HG02571 (cell line): ENCODE measurements at regions not wholly inside any gene's neighbourhood (a gene's known extent, or its start where the extent isn't known, plus 50 kb on each side); places are given as distances from the start of the nearest gene placed in this dataset.

Experiments used
- ATAC-seq: cut with Tn5 transposase; IDR thresholded peaks from one replicate; pipeline ENCODE4 v1.9.1; 2021; ENCODE audit warnings: mild to moderate bottlenecking, moderate library complexity; ENCODE audit not compliant: unreplicated experiment

DNA sequence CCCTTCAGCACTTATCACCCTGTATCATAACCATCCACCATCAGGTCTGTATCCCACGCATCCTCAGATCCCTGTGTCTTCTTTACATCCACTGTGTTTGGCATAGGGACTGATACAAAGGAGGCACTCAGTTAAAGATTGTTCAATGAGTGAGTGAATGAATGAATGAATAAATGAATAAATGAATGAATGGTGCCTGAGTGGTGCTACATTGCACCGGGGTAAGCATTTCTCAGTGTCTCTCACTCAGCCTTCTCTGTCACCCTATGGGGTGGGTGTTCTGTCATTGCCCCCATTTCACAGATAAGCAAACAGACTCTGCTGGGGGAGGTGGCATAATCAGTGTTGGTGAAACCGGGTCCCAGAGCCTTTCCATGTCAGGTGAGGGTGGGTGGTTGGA is 56.6 kb upstream of the ID3 start:
- no peak for ATAC-seq

DNA sequence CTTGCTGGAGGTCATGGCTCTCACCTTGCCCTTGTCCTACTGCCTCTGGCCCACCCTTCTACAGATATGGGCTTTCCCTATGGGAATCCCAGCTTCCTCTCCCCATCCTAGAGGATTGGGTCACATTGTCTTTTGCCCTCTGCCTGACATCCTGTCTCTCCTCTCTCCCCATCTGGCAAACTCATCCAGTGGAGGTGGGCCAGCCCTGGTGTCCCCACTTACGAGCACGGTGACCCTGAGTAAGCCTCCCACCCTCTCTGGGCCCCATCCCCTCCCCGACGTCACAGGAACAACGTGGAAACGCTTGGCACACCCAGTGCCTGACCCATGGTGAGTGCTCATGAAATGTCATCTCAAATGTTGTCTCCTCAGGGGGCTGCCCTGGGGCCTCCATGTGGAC is 56.1 kb upstream of the ID3 start:
- no peak for ATAC-seq

DNA sequence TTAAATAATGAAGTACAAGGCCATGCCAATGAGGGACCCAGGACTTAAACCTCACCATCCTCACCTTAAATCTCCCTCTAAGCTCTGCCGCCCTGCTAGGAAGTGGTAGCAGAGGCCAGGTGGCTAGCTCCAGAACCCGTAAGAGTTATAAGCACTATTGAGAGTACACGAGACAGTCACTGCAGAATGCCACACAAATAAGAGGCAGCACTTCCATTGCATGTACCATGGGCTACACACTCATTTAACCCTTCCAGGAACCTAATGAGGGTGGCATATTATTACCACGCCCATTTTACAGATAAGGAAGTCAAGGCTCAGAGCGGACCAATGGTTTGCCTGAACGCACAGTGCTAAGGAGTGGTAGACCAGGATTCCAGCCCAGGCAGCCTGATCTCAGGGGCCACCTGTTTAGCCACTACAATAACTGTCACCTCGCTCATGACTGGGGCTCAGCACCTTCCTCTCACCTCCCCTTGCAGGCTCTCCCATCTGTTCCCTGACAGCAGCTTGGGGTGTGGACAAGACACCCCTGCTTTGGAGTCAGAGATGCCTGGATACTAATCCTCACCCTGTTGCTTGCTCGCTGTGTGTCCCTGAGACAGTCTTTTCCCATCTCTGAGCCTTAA is 54.8 kb upstream of the ID3 start:
- ATAC-seq = no peak

DNA sequence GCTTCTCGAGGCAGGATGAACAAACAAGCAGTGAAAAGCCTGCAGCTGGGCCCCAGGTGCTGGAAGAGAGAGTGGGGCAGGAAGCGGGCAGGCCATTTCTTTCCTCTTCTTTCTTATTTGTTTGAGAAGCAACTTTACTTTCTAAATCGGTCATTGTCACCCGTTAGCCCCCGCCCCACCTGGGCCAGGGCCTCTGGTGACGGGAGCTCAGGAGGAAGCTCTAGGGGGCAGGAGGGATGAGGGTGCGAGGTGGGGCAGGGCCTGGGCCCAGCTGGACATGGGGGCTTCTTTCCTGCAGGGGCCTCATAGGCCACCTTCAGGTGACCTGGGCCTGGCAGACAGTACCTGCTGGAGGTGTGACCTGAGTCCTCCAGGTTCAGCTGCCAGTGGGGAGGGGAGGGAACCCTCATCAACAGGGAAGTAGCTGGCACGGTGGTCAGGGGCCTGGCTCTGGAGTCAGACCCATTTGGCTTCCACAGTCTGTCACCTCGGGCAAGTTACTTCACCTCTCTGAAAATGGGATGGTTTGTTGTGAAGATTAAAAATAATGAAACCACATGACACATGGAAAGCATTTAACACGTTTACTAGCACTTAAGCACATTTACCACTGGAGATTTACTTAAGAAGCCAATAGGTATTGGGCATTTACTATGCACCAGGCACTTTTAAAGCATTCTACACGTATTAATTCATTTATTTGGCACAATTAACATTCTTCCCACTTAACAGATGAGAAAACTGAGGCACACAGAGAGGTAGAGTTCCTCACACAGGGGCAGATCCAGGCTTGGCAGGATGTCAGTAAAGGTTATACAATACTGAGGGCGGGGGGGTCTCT is 54.1 kb upstream of the ID3 start:
- ATAC-seq = no peak

DNA sequence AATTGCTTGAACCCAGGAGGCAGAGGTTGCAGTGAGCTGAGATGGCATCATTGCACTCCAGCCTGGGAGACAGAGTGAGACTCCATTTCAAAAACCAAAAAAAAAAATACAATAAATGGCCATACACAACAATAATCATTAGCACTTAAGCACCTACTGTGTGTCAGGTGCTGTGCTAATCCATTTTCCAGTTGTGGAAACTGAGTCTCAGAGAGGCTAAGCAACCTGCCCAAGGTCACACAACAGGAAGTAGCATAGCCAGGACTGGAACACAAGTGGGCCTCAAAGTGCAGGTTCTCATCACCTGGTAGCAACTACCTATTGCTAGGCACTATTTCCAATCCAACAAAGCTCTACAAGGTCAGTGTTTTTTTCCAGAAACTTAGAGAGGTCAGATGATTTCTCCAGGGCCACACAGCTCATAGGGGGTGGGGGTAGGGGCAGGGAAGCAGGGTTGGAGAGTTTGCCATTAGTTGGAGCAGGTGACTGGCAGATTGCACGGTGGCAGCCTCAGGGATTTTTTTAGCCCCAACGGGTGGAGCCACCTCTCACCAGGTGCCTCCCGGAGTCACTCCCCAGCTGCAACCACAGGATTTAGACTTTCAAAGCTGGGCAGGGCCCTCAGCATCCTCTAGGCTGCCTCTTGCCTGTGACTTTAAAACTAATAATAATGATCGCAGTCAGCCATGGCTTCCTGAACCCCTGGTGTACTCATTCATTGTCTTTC is 52.5 kb upstream of the ID3 start:
- no peak for ATAC-seq

DNA sequence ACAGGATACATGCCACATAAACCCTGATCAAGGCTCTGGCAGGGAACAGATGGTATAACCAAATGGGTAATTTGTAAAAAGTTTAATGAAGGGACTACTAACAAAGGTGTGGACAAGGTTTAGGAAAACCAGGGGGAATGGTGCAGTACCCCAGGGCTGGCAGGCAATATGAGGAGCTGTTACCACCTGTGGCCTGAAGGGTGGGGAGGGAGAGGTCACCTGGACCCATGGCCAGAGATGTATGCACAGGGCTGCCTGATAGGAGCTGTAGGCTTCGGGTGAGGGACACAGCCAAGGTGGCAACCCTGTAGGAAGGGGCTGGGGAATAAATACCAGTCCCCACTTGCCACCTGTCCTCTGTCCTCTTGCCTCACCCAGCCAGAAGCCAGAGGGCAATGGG is 51.4 kb upstream of the ID3 start:
- ATAC-seq = no peak

DNA sequence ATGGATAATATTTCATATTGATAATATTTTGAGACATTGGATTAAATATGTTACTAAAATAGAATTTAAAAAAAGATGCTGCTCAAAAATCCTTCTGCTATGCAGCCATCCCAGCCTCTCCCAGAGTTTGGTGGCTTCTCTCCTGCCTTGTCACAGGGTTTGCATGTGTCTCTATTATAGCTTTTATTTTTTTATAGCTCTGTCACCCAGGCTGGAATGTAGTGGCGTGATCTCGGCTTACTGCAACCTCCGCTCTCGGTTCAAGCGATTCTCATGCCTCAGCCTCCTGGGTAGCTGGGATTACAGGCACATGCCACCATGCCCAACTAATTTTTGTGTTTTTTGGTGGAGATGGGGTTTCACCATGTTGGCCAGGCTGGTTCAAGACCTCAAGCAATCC is 50.7 kb upstream of the ID3 start:
- no peak for ATAC-seq
